HG02623 (cell line): ENCODE measurements at regions not wholly inside any gene's neighbourhood (a gene's known extent, or its start where the extent isn't known, plus 50 kb on each side); places are given as distances from the start of the nearest gene placed in this dataset.
"Not testable (repeated sequence)": the region's sequence is repeated elsewhere in the genome, so short reads cannot be mapped to it uniquely, and the experiment has no call there.

Experiments used
- ATAC-seq: cut with Tn5 transposase; IDR thresholded peaks from one replicate; pipeline ENCODE4 v1.9.1; 2021; ENCODE audit warnings: moderate library complexity; ENCODE audit not compliant: unreplicated experiment

DNA sequence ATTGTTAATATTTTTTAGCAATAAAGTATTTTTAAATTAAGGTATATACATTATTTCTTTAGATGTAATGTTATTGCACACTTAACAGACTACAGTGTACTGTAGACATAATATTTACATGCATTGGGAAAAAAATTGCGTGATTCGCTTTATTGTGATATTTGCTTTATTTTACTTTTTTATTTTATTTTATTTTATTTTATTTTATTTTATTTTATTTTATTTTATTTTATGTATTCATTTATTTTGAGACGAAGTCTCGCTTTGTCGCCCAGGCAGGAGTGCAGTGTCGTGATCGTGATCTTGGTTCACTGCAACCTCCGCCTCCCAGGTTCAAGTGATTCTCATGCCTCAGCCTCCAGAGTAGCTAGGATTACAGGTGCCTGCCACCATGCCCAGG lies 1522.7 kb downstream of the AMY1C start:
- not testable (repeated sequence) for ATAC-seq

- ATAC-seq, result no peak
These were observed 1545.1 kb downstream of the AMY1C start for GRCh38 chr1:105294838-105295237.

DNA sequence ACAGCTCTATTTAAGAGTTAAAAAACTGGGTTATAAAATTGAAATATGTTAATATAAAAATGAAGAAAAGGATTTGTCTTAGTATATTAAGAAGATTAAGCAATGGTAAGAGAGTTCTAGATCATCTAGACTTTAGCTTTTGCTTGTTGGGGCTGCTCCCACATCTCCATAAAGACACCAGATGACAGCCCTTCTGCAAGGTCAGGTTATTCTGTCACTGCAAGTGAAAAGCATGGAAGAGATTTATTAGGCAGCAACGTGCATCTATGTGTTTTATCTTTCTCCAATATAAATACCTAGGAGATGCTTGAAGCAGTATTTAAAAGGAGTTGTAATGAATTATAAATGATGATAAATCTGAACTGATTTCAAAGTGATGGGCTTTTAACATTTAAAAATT lies 1560.4 kb downstream of the AMY1C start:
- no peak for ATAC-seq

DNA sequence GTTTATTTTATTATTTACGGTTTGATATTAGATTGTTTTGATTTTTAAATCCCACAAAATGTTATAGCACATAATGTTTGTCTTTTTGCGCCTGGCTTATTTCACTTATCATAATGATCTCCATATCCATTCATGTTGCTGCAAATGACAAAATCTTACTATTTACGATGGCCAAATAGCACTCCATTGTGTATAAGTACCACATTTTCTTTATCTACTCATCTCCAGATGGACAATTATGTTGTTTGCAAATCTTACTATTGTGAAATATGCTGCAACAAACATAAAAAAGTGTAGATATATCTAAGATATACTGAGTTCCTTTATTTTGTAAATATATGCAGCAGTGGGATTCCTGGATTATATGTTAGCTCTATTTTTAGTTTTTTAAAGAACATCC lies 1568.3 kb downstream of the AMY1C start:
- ATAC-seq, result no peak

GRCh38 chr1:105326886-105327285 lies 1577.2 kb downstream of the AMY1C start:
- no peak for ATAC-seq

DNA sequence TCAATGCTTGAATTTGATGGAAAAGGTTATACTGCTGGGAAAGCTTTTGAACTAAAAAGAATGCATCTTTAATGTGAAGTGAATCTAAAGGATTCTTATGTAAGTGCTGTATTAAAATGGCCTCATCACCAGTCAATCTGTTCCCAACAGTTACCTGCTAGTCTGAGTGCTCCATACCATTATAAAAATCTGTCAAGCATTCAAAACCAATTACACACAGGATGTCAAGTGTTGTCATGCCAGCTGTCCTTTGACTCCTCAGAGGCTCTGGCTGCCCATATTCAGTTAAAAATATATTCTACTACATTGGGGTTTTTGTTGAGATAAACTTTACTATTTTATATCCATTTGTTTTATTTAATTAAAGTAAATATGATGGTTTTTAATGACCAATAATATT lies 1587.7 kb downstream of the AMY1C start:
- ATAC-seq, result no peak

DNA sequence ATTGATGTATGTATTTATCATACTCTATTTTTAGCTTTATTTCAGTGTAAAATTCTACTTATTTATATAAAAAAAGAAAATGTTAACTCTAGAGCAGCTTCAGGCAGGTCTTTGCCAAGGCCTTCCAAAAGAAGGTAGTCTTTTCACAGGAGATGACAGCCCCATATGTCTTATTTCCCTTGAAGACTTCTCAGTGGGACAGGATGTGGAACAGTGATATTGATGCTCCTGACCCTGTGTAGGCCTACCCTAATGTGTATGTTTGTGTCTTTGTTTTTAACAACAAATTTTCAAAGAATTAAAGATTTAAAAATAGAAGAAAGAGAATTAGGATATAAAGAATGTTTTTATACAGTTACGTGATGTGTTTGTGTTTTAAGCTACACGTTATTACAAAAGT lies 1593.6 kb downstream of the AMY1C start:
- no peak for ATAC-seq

- no peak for ATAC-seq
These were observed 1609.8 kb downstream of the AMY1C start for GRCh38 chr1:105359457-105359856.

GRCh38 chr1:105362438-105362837 lies 1612.7 kb downstream of the AMY1C start:
- ATAC-seq, result no peak

- ATAC-seq, result no peak
These were observed 1618.7 kb downstream of the AMY1C start for GRCh38 chr1:105368446-105368845.

DNA sequence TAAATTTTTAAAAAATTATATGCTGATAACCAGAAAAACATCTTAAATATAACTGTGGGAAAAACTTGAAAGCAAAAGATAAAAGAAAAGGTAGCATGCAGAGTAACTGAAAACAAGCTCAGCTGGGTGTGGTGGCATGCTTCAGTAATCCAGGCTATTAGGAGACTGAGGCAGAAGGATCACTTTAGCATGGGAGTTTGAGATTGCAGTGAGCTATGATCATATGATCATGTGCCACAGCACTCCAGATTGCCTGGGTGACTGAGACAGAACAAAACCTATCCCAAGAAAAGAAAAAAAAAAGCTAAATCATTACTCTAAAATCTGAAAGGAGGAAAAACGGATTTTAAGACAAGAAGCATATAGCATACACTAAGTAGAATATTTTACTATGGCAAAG lies 1624.0 kb downstream of the AMY1C start:
- no peak for ATAC-seq

GRCh38 chr1:105386489-105386888 lies 1636.8 kb downstream of the AMY1C start:
- ATAC-seq, result no peak

GRCh38 chr1:105396001-105396400 lies 1646.3 kb downstream of the AMY1C start:
- no peak for ATAC-seq

GRCh38 chr1:105398909-105399308 lies 1649.2 kb downstream of the AMY1C start:
- ATAC-seq, result no peak

GRCh38 chr1:105399716-105400115 lies 1650.0 kb downstream of the AMY1C start:
- ATAC-seq, result no peak

GRCh38 chr1:105416261-105416660 lies 1640.2 kb upstream of the PRMT6 start:
- no peak for ATAC-seq

DNA sequence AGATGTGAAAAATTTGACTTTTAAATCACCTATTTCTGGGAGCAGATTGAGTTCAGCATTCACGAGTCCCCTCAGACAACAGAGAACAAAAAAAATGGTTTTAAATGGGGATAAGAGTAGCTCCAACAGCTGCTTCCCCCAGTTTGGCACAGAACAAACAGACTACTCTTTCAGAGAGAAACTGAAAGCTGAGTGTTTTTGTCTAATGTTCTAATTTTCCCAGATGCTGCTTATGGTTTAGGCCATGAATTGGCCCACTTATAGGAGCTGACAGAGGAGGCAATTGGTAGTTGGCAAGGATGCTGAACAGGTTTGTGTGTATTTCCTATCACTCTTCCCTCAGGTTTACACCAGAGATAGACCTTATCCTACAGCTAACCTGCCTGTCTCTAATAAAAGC lies 1637.4 kb upstream of the PRMT6 start:
- ATAC-seq, result no peak

DNA sequence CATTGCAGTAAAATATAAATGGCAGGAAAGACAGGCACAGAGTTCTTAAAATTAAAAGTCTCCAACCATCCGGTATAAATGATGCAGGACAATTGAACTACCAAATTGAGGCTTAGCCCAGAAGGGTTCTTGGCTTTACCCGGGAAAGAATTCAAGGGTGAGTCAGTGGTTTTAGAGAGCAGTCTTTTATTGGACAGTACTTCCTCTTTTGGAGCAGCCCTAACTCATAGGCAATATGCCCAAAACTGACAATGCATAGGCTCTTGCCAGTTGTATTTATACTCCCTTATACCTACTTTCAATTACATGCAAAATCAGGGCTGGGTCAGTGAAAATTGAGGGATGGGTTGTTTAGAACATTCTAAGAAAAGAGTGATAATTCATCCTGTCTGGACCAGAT lies 1628.9 kb upstream of the PRMT6 start:
- ATAC-seq, result no peak

- no peak for ATAC-seq
These were observed 1619.8 kb upstream of the PRMT6 start for GRCh38 chr1:105436589-105437259.

DNA sequence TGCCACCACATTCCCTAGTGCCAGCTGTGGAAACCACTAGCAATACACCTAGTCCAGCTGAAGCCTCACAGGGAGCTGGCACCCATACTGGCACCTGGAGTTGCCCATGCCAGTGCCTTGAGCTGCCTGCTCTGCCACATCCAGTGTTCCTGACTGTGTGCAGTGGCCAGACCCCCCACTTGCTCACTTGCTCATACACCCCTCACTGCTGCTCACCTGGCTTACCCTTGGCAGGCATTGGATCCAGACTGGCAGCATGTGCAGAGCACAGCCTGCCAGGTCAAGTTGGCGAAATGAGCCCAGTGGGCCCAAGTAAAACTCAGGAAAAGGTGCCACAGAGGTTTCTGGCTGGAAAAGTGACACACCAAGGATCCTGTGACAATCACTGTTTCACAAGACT lies 1618.6 kb upstream of the PRMT6 start:
- no peak for ATAC-seq

DNA sequence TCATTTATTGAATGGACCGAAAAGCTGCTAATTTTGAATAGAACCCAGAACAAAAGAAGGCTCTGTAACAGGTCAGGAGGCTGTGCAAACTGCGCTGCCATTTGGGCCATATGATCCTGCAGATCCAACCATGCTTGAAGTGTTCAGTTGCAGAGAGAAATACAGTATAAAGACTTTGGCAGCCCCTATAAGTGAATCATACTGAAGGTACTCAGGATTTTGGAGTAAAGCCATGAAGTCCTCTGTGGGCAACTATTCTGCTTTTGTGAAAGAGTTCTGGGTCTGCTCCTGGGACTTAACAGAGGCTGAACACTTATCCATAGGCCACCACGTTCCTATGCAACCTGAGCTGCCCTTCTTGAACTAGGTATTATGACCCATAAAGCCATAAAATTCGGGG lies 1613.6 kb upstream of the PRMT6 start:
- ATAC-seq, result no peak

DNA sequence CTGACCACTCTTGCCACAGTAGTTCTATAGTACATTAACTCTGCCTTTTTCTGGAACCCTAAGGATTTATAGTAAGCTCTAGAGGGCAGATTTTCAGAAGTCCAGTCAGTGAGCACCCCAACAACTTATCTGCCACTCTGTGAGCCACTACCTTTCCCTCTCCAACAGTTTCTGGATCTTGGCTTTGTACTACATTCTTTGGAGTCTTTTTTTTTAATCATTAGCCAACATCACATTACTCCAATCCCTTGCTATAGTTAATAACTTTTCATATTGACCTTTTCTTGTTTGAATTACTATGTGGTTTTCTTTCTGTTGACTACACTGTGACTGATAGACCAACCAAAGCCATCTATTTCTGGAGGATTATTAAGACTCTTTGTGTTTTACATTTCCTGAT lies 1596.7 kb upstream of the PRMT6 start:
- no peak for ATAC-seq

DNA sequence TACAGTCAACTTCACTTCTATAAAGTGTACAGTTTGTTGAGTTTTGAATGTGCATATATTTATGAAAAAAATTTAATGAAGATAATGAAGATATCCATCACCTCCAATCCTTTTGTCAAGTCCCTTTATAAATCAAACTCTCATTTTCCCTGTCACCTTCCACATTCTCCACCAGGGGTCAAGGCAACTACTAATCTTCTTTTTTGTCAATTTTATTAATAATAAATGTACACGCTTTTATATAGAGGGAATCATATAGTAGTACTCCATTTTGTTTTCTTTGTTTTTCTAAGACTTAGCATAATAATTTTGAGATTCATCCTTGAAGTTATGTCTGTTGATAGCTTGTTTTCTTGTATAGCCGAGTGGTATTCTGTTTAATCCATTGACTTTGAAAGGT lies 1594.2 kb upstream of the PRMT6 start:
- ATAC-seq, result no peak
